NCI-H1694 treated with DMSO at 0.1 percent for 48 hours (cell line): ENCODE measurements at regions not wholly inside any gene's neighbourhood (a gene's known extent, or its start where the extent isn't known, plus 50 kb on each side); places are given as distances from the start of the nearest gene placed in this dataset.
A peak's percentile ranks its signal among the peaks of the same experiment; 100 is the strongest.
"Not testable (repeated sequence)": the region's sequence is repeated elsewhere in the genome, so short reads cannot be mapped to it uniquely, and the experiment has no call there.

Source experiments
- DNase-seq: peaks from one replicate; lab custom pipeline; 2025; lab: John Stamatoyannopoulos, UW

DNA sequence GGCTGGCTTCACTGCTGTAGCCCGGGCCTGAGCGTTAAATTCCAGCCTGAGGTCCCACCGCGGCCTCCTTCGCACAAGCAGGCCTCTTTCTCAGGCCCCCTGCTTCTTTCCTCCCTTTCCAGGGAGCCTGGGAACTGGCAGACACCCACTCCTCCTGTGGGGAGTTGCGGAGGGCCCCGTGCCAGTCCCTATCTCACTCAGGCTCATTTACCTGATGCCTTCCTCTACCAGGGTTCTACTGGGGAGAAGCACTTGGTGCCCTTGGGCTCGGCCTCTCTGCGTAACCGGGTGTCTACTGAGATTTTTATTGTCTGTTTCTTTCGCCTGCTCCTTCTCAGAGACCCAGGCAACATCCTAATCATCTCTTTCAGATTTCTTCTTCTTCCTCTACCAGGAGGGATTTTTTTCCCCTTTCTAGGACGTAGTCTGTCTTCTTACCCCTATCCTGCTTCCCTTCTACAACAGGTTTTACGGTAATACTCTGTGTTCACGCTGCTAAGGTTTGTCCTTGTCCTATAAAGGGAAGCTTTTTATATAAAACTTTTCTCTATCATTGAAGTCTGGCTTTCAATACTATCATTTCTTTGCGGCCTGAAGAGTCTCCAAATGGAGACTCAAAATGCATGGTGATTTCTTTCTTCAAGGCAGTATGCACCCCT, 135.4 kb upstream of the GPR12 start:
- no peak for DNase-seq

DNA sequence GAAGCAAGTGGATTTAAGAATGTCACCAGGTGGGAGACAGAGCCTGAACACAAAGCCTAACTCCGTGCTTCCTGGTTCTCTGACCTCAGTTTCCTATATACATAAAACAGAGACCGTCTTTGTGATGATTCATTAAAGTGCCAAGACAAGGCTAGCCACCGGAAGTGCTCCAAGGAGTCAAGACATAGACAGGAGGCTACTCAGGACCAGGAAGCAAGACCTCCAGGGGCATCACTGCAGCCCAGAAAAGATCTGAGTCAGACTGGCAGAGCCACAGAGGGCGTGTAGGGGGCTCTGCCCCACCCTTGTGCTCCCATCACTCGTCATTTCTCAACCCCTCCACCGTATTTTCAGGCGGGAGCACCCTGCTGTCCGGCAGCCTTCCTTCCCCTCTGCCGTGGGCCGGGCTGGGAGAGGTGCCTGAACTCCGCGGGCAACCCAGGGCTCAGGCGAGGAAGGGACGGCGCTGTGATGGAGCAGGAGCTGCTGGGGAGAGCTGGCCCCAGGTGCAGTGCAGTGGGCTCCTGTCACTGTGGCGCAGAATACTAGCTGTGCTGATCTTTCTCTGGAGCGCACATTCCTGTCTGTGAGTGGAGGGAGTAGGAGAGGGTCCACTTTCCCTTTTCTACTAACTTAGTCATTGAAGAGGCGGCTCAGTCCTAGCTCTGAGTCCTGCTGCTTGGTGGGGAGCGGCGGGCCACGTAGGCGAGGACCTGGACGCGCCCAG, 134.7 kb upstream of the GPR12 start:
- no peak for DNase-seq

GRCh38 chr13:26888632-26889031, 128.0 kb upstream of the GPR12 start:
- no peak for DNase-seq

DNA sequence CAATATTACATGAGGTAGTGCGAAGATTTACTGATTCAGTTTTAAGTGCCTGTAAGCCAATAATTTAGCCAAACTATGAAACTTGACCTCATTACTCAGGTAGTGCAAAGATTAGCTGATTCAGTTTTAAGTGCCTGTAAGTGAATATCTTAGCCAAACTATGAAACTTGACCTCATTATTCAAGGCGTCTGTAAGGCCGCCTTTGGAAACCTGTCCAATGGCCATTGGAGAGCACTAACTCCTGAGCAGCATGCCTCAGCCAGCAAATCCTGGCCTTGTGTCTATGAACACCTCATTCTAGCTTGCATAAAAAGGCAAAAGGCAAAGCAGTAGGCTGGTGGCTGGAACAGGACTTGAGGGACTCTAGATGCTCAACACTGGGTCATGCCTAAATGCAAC, 127.0 kb upstream of the GPR12 start:
- DNase-seq, result no peak

DNA sequence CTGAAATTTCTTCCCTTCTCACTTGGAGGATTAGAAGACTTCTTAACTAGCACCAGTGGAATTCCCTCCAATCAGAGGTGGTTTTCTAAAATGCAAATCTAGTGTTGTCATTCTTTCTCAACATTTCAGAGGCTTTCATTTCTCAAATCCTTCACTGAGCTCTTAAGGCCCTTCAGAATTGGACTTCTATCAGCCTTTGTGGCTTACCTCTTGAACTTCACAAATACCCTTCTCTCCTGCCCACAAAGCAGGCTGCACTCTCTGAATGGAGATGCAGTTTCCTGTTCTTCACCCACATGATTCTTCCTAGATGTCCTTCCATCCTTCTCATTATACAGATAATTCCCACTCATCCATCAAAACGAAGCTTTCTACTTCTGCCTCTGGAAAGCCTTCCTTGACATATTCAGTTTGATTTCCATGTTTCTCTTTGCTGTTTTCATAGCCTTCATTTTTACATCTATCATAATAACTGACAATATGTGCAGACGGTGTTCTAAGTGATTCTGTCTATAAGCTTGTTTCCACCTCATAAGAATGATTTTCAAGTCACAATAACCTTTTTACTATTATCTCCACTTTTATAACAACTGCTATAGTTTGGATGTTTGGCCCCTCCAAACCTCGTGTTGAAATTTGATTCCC, 123.1 kb upstream of the GPR12 start:
- no peak for DNase-seq

DNA sequence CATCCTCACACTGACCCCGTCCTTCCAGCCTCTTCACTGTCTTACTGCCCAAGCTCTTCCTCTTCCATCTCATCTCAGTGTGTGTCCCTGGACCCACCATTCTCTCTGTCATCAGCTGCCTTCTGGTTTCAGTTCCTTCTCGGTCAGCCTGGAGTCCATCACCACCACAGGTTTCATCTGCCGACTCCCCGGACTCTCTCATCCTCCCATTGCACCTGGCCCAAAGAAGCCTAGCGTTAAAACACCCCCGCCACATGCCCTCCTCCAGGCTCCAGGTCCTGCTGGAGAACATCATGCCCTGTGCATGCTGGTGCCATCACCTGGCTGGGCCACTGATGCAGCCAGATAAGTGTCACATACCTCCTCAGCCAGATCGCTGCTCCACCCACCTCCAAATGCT, 122.1 kb upstream of the GPR12 start:
- no peak for DNase-seq

DNA sequence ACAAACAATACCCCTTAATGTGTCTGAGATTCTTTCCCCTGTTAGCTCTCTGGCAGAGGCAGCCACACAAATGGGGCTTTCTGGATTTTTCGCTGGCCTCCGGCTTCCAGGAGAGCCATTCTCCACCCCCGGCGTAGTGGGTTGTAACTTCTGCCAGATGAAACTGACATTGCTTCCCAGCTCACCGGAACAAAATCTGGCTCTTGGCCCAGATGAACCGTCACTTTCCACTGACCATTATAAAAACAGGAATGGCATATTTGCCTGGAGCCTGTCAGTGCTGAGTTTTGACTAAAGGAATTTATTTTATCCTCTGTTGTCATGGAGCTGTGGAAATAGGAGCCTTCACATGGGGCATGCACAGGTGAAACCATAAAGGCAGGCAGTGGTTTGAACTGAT, 120.6 kb upstream of the GPR12 start:
- no peak for DNase-seq

DNA sequence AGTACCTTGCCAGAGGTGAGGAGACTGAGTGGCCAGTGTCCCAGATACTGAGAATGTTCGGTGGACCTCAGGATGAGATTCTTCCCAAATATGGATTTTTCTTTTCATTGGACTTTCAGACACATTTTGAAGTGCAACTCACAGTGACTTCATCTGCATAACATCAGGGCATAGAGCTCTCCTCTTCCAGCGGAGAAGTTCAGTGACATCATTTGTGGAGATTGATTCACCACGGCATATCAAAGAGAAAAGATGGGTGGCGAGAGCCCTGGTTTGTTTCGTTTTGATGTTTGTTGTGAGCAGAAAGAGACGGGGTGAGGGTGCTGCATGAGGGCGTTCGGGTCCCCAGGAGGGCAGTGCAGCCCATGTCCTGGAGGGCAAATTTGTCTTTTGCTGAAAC, 120.1 kb upstream of the GPR12 start:
- DNase-seq, result no peak

- peak; percentile 14 for DNase-seq
These were observed 117.9 kb upstream of the GPR12 start for GRCh38 chr13:26878438-26878837.

- DNase-seq, result no peak
These were observed 112.8 kb upstream of the GPR12 start for GRCh38 chr13:26873386-26873698.

DNA sequence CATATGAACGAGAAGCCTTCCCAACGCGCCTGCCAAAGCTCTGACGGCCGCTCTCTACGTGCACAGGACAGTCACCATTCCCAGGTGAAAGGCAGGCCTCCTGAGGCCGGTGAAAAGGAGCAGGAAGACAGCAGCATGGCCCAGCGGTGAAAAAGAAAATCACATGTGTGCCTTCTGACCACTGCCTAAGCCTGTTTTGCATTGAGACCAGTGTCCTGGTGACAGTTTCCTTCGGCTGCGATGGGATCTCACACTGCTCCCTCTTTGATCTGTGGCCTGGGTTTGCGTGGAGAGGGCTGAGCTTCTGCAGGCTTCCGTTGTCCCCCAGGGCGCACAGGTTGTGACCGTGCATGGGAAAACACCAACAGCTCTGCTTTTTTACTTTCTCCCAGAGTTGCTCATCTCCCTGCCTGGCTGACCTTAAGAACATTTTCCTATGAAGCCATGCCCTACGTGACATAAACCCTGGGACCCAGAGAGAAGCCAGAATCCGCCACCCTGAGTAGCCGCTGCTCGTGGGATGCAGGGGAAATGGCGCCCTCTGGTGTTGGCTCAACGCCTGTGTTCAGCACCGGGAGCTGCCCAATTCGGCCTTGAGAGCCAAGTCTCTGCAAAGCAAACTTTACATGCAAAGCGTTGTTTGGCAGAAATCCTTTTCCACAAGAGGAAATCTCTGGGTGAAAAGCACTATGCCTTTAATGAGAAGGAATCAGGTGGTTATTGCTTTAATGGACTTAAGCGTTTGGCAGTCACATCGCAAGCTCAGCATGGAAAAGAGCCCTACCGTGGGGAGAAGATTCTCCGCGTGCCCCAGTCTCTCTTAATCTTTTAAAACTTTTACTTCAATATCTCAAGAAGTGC, 112.2 kb upstream of the GPR12 start:
- peak; percentile 50 for DNase-seq

DNA sequence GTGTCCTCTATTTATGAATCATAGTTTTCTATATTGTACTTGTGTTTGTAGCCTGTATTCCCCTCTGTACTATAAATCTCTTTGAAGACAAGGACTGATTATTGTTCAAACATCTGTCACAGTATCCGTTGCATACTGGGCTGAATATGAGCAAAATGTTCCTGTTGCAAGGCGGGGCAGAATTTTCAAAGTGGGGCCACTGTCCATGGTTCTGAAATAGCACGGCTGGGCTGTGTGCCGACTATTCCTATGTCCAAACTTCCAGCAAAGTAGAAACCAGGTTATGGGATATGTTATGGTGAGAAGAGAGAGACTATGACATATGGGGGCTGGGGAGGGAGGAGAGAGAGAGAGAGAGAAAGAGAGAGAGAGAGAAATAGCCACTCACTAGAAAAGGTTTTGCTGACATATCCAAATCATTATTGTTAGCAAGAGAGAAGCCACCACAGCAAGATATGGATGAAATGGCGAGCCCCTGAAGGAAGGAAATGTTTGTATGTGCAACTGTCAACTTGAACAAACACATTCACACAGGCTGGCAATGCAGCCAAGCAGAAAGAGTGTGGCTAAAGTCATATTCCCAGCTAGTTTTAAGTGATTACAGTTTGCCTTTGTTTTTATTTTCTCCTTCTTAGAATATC, 107.0 kb upstream of the GPR12 start:
- peak; percentile 42 for DNase-seq

- peak; percentile 89 for DNase-seq
These were observed 104.0 kb upstream of the GPR12 start for GRCh38 chr13:26864576-26864975.

GRCh38 chr13:26861941-26862340, 101.4 kb upstream of the GPR12 start:
- DNase-seq, result peak; percentile 3

DNA sequence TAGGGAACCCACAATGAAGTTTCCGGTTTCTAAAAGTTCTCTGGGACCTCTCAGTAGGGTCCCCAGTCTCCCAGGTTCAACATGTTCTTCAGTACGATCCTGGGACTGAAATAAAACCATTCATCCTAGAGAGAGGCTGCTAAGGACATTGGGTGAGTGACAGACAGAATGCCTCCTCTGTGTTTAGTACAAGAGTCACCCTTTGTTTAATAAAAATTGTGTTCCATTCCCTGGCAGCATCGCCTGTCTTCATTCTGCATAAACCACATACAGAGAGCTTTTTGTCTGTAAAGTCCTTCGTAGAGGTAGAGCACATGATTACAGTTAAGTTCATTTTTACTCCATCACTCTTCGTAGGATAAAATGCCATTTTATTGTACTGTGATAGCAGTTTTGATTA, 95.3 kb upstream of the GPR12 start:
- no peak for DNase-seq

- no peak for DNase-seq
These were observed 94.5 kb upstream of the GPR12 start for GRCh38 chr13:26855071-26855470.

- no peak for DNase-seq
These were observed 92.7 kb upstream of the GPR12 start for GRCh38 chr13:26853323-26853722.

GRCh38 chr13:26847281-26847680, 86.7 kb upstream of the GPR12 start:
- no peak for DNase-seq

DNA sequence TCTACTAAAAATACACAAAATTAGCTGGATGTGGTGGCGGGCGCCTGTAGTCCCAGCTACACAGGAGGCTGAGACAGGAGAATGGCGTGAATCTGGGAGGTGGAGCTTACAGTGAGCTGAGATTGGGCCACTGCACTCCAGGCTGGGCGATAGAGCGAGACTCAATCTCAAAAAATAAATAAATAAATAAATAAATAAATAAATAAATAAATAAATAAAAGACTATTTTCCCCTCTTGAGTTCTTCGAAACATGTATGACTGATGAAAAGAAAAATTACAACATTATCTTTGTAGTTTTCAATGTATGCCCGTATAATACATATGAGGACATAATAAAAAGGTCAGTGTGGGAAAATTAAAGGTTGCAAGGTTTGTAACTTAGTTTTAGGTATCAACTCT, 84.5 kb upstream of the GPR12 start:
- not testable (repeated sequence) for DNase-seq

DNA sequence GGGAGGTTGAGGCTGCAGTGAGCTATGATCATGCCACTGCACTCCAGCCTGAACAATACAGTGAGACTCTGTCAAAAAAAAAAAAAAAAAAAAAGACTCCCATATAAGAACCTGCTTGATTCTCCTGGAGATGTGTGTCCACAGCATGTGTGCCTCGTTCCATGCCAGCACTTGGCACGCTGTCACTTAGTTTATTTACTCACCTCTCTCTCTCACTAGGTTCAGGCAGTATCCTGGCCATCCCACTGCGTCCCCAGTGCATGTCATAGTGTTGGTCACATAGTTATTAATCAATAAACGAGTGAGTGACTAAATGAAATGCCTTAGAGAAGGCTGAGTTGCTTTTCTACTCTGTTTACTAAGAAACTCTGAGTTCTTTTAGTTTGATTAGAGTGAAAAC, 79.1 kb upstream of the GPR12 start:
- peak; percentile 49 for DNase-seq

DNA sequence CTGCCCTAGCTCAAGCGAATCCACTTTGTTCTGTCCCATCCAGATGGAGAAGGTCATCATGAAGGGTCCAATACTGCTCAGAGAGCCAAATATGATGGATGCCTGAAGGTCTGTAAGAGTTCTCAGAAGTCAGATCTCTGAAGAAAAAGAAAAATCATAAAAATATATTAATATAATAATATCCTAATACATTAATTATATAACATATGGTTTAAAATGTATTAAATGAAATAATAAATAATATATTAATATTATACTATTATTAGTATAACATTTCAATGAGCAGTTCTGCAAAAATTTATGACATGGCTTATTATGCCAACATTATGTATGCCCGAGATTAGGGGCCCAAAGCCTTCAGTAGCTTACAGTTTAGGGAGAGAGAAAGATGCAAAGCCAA, 78.2 kb upstream of the GPR12 start:
- DNase-seq, result no peak

DNA sequence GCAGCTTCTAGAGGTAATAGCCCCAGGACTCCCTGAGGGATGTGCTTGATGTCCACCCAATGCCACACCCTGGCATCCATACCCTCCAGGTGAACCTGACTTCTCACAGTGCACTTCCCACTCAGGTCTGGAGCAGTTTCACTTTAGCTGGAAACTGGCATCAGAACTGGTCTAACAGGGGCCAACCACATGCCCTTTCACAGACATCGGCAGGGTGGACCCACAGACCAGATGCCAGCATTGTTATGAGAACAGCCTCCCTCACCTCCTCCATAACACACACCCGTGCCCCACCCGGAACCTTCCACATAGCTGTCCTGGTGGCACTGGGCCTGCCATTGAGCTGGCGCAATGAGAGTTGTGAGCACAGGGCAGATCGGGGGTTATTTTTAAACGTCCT, 77.4 kb upstream of the GPR12 start:
- no peak for DNase-seq
